H9 (cell line): ENCODE measurements at regions not wholly inside any gene's neighbourhood (a gene's known extent, or its start where the extent isn't known, plus 50 kb on each side); places are given as distances from the start of the nearest gene placed in this dataset.

Source experiments
- DNase-seq: peaks from one replicate; pipeline ENCODE4 v3.0.0-alpha.2; 2017
- H2AFZ ChIP-seq: one replicate; pipeline ENCODE4 v1.6.1; 2013; ENCODE audit warnings: mild to moderate bottlenecking, low read length, control low read depth, moderate library complexity
- H2AK5ac ChIP-seq: 2 replicates; pipeline ENCODE4 v1.6.1; 2013; ENCODE audit warnings: low read length, control low read depth, mixed read lengths; ENCODE audit not compliant: insufficient read length
- H2BK120ac ChIP-seq: one replicate; pipeline ENCODE4 v1.6.1; 2013; ENCODE audit warnings: low read depth, mild to moderate bottlenecking, low read length, control low read depth, inconsistent platforms; ENCODE audit not compliant: poor library complexity, severe bottlenecking
- H2BK12ac ChIP-seq: 2 replicates; pipeline ENCODE4 v1.6.1; 2013; ENCODE audit warnings: low read length, control low read depth, mixed read lengths, low read depth; ENCODE audit not compliant: insufficient read length
- H2BK15ac ChIP-seq: 2 replicates; pipeline ENCODE4 v1.6.1; 2013; ENCODE audit warnings: low read depth, low read length, control low read depth
- H2BK20ac ChIP-seq: one replicate; pipeline ENCODE4 v1.6.1; 2013; ENCODE audit warnings: low read depth, mild to moderate bottlenecking, low read length, control low read depth, inconsistent platforms; ENCODE audit not compliant: poor library complexity, severe bottlenecking
- H2BK5ac ChIP-seq: 2 replicates; pipeline ENCODE4 v1.6.1; 2013; ENCODE audit warnings: low read length, control low read depth, mixed read lengths; ENCODE audit not compliant: insufficient read length
- H3K14ac ChIP-seq: 2 replicates; pipeline ENCODE4 v1.6.1; 2013; ENCODE audit warnings: low read length, control low read depth; ENCODE audit not compliant: insufficient read depth
- H3K18ac ChIP-seq: 2 replicates; pipeline ENCODE4 v1.6.1; 2013; ENCODE audit warnings: low read depth, mild to moderate bottlenecking, mixed read lengths, low read length, control low read depth; ENCODE audit not compliant: insufficient read length
- H3K23ac ChIP-seq: 2 replicates; pipeline ENCODE4 v1.6.1; 2013; ENCODE audit warnings: low read length, control low read depth, mixed read lengths, low read depth; ENCODE audit not compliant: insufficient read length
- H3K23me2 ChIP-seq: 2 replicates; pipeline ENCODE4 v1.6.1; 2013; ENCODE audit warnings: low read depth, mild to moderate bottlenecking, mixed read lengths, low read length, control low read depth; ENCODE audit not compliant: insufficient read length, poor library complexity, severe bottlenecking
- H3K27ac ChIP-seq: 2 replicates; pipeline ENCODE4 v1.5.1; 2013; ENCODE audit warnings: low read length, control low read depth, mixed read lengths, low read depth; ENCODE audit not compliant: insufficient read length
- H3K27me3 ChIP-seq: 2 replicates; pipeline ENCODE4 v1.6.1; 2013; ENCODE audit warnings: low read length, control low read depth, inconsistent platforms; ENCODE audit not compliant: insufficient read depth
- H3K4ac ChIP-seq: 2 replicates; pipeline ENCODE4 v1.6.1; 2013; ENCODE audit warnings: low read depth, mild to moderate bottlenecking, control low read depth, inconsistent platforms, low read length, moderate library complexity
- H3K4me1 ChIP-seq: 2 replicates; pipeline ENCODE4 v1.6.1; 2013; ENCODE audit warnings: low read length, control low read depth, inconsistent platforms; ENCODE audit not compliant: insufficient read depth
- H3K4me2 ChIP-seq: 2 replicates; pipeline ENCODE4 v1.6.1; 2013; ENCODE audit warnings: low read length, control low read depth, mixed read lengths; ENCODE audit not compliant: insufficient read length, insufficient read depth
- H3K56ac ChIP-seq: 2 replicates; pipeline ENCODE4 v1.6.1; 2013; ENCODE audit warnings: low read depth, mild to moderate bottlenecking, mixed read lengths, low read length, control low read depth; ENCODE audit not compliant: insufficient read length
- H3K79me1 ChIP-seq: 2 replicates; pipeline ENCODE4 v1.6.1; 2013; ENCODE audit warnings: low read depth, mild to moderate bottlenecking, moderate library complexity, low read length, control low read depth, inconsistent platforms; ENCODE audit not compliant: insufficient read depth, poor library complexity, severe bottlenecking
- H3K79me2 ChIP-seq: 2 replicates; pipeline ENCODE4 v1.6.1; 2013; ENCODE audit warnings: low read length, control low read depth, inconsistent platforms; ENCODE audit not compliant: insufficient read depth
- H3K9ac ChIP-seq: 2 replicates; pipeline ENCODE4 v1.6.1; 2013; ENCODE audit warnings: low read length, control low read depth, mixed read lengths; ENCODE audit not compliant: insufficient read length; ENCODE audit errors: extremely low read depth
- H3K9me3 ChIP-seq: one replicate; pipeline ENCODE4 v1.6.1; 2013; ENCODE audit warnings: low read depth, low read length, inconsistent platforms; ENCODE audit not compliant: control insufficient read depth
- H3T11ph ChIP-seq: one replicate; pipeline ENCODE4 v1.6.1; 2013; ENCODE audit warnings: mild to moderate bottlenecking, low read length, control low read depth, inconsistent platforms
- H4K20me1 ChIP-seq: one replicate; pipeline ENCODE4 v1.6.1; 2013; ENCODE audit not compliant: control insufficient read depth, insufficient read length, insufficient read depth
- H4K5ac ChIP-seq: 2 replicates; pipeline ENCODE4 v1.6.1; 2013; ENCODE audit warnings: low read depth, mild to moderate bottlenecking, mixed read lengths, low read length, control low read depth; ENCODE audit not compliant: insufficient read length
- H4K8ac ChIP-seq: replicated peaks from 2 replicates; pipeline ENCODE4 v1.6.1; 2013; ENCODE audit warnings: low read length, control low read depth, mixed read lengths, low read depth; ENCODE audit not compliant: insufficient read length
- H4K91ac ChIP-seq: 2 replicates; pipeline ENCODE4 v1.6.1; 2013; ENCODE audit warnings: low read depth, mild to moderate bottlenecking, moderate library complexity, mixed read lengths, low read length, control low read depth; ENCODE audit not compliant: insufficient read length
- H3K27ac Mint-ChIP-seq, 3 experiments: 2 replicates in 2 of 3; 3 replicates in 1 of 3; pipeline ENCODE4 v1.8.0; 2020 to 2021; ENCODE audit warnings: mixed read lengths in 3 of 3, mild to moderate bottlenecking in 1 of 3, moderate library complexity in 1 of 3
- H3K27me3 Mint-ChIP-seq: 2 replicates; pipeline ENCODE4 v1.8.0; 2021; ENCODE audit warnings: low read depth, mild to moderate bottlenecking, moderate library complexity, mixed read lengths
- H3K36me3 Mint-ChIP-seq, 3 experiments: 2 replicates in 2 of 3; 3 replicates in 1 of 3; pipeline ENCODE4 v1.8.0; 2020 to 2021; ENCODE audit warnings: low read depth in 3 of 3, mixed read lengths in 3 of 3; ENCODE audit not compliant: insufficient read depth in 1 of 3
- H3K4me1 Mint-ChIP-seq, 2 experiments: 2 replicates each; pipeline ENCODE4 v1.8.0; 2020; ENCODE audit warnings: mixed read lengths in 2 of 2
- H3K4me3 Mint-ChIP-seq, 2 experiments: 2 replicates in 1 of 2; 3 replicates in 1 of 2; pipeline ENCODE4 v1.8.0; 2020 to 2021; ENCODE audit warnings: mild to moderate bottlenecking in 2 of 2, mixed read lengths in 2 of 2, moderate library complexity in 1 of 2
- H3K9me3 Mint-ChIP-seq, 2 experiments: 2 replicates in 1 of 2; 3 replicates in 1 of 2; pipeline ENCODE4 v1.8.0; 2020; ENCODE audit warnings: mild to moderate bottlenecking in 2 of 2, mixed read lengths in 2 of 2, moderate library complexity in 1 of 2
- WGBS: extraction: QIAGEN DNeasy Blood & Tissue Kit; methylation state at CpG from one replicate; pipeline ENCODE4 v1.1.7; 2013; ENCODE audit warnings: missing lambda C conversion rate, low lambda C conversion rate, mixed read lengths; ENCODE audit not compliant: insufficient read length; ENCODE audit errors: extremely low coverage; 5-methylcytosine and 5-hydroxymethylcytosine counted together
- TF ChIP-seq, protein P1 (sequence below): fragments of 200-600 bp; sonication (generic); conservative IDR thresholded peaks from 3 replicates; pipeline ENCODE4 v1.8.0; 2021; ENCODE audit warnings: antibody characterized with exemption, mild to moderate bottlenecking

DNA sequence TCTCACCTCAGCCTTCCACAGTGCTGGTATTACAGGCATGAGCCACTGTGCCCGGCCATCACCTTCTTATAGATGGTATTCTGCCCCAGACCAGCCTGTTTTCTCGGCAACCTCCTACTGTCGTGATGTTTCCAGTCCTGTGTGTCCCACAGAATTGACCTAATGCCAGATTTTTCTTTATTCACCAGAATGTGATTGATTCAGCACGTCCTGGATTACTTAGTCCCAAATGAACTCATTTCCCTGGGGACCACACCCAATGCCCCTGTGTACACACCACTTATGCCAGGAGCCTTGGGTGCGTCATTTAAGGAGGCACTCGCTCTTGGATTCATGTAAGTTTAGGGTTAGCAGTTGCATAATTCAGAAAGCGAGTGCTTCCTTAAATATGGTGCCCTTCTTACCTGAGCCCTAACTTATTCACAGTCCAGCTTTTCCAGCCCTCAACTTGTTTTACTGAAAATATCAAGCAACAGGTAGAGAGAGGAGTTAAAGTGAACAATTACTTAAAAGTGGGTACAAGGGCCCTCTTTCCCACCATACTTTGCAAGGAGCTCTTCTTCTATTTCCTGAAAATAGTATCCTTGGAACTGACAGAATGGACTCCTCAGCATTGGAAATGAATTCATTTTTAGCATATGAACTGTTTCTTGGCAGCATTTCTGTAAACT is 64.6 kb upstream of the UBE2E1 start:
- H3K9ac ChIP-seq, result no peak overlapping the region
- H2AFZ ChIP-seq, result no peak overlapping the region
- TF ChIP-seq, protein P1, sequence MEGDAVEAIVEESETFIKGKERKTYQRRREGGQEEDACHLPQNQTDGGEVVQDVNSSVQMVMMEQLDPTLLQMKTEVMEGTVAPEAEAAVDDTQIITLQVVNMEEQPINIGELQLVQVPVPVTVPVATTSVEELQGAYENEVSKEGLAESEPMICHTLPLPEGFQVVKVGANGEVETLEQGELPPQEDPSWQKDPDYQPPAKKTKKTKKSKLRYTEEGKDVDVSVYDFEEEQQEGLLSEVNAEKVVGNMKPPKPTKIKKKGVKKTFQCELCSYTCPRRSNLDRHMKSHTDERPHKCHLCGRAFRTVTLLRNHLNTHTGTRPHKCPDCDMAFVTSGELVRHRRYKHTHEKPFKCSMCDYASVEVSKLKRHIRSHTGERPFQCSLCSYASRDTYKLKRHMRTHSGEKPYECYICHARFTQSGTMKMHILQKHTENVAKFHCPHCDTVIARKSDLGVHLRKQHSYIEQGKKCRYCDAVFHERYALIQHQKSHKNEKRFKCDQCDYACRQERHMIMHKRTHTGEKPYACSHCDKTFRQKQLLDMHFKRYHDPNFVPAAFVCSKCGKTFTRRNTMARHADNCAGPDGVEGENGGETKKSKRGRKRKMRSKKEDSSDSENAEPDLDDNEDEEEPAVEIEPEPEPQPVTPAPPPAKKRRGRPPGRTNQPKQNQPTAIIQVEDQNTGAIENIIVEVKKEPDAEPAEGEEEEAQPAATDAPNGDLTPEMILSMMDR, result no peak
- no peaks in the 10 kb centered on the region for H4K20me1 ChIP-seq
- H4K8ac ChIP-seq, result no peak overlapping the region
- no peak overlapping the region for H3T11ph ChIP-seq
- H3K27me3 Mint-ChIP-seq, result peaks cover 58% of the 10 kb centered on the region
- peaks cover 21% of the 10 kb centered on the region for H3K4me1 ChIP-seq
- no peak overlapping the region for H2BK15ac ChIP-seq
- no peak overlapping the region for H4K91ac ChIP-seq
- H2BK20ac ChIP-seq, result no peak overlapping the region
- no peak overlapping the region for H4K5ac ChIP-seq
- H3K18ac ChIP-seq, result no peak overlapping the region
- no peak overlapping the region for H3K56ac ChIP-seq
- H3K79me2 ChIP-seq, result no peaks in the 10 kb centered on the region
- H2AK5ac ChIP-seq, result no peak overlapping the region
- H3K23me2 ChIP-seq, result peaks cover 3% of the 10 kb centered on the region
- no peaks in the 10 kb centered on the region for H3K36me3 Mint-ChIP-seq
- H3K9me3 ChIP-seq, result no peaks in the 10 kb centered on the region
- no peaks in the 10 kb centered on the region; a peak in 2 of 5 replicates for H3K9me3 Mint-ChIP-seq
- H3K27ac Mint-ChIP-seq, result peak overlapping the region in 1 of 3 experiments; percentile 10; a peak in 1 of 7 replicates
- no peak overlapping the region for H3K4me2 ChIP-seq
- no peak overlapping the region for H2BK12ac ChIP-seq
- no peak for DNase-seq
- no CpG with 5 or more reads among the region's 7 CpGs for WGBS
- H3K4me1 Mint-ChIP-seq, result peaks cover 54 to 65% of the 10 kb centered on the region in 2 experiments
- no peak overlapping the region for H3K4ac ChIP-seq
- no peaks in the 10 kb centered on the region for H3K79me1 ChIP-seq
- no peak overlapping the region for H2BK5ac ChIP-seq
- peaks cover 25% of the 10 kb centered on the region; the same call in 1 of the 2 replicates for H3K27me3 ChIP-seq
- H3K23ac ChIP-seq, result no peak overlapping the region
- no peak overlapping the region for H3K27ac ChIP-seq
- no peak overlapping the region for H2BK120ac ChIP-seq
- H3K4me3 Mint-ChIP-seq, result no peak overlapping the region
- no peak overlapping the region for H3K14ac ChIP-seq
